ENCODE measurements at regions not wholly inside any gene's neighbourhood (a gene's known extent, or its start where the extent isn't known, plus 50 kb on each side); places are given as distances from the start of the nearest gene placed in this dataset.

DNA sequence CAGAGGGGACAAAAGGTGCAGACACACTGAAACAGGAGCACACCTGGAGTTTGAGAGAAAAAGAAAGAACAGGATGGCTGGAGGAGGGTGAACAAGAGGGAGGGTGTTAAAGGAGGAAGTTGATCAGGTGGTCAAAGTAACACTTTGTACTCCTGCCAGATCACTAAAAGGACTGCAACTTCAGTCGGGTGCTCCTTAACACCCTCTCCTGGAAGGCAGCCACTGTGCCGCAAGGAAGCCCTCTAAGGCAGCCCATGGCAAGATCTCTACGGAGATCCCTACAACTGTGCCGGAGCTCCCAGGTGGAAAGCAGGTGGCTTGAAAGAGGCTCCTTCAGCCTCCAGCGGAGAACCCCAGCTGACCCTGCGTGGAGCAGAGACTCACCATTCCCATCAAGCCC, 124.4 kb upstream of the MSX2 start:
- TF ChIP-seq EZH2 (IDR thresholded peaks at IDR 0.05; ENCODE audit: insufficient read depth, poor library complexity, severe bottlenecking) (no peak), EZH2phosphoT487 (IDR thresholded peaks at IDR 0.05; ENCODE audit: insufficient read depth, low read depth) (no peak)
